Bronchial epithelial cell (primary cell): ENCODE measurements at regions not wholly inside any gene's neighbourhood (a gene's known extent, or its start where the extent isn't known, plus 50 kb on each side); places are given as distances from the start of the nearest gene placed in this dataset.

Source experiments
- DNase-seq: peaks from one replicate; pipeline ENCODE4 v3.0.0-alpha.2; 2010; ENCODE audit warnings: low read depth
- FAIRE-seq: peaks from 2 replicates; lab custom pipeline; 2011; peaks lifted over from hg19 to GRCh38; lab: Jason Lieb, UNC
- H3K27me3 ChIP-seq: 2 replicates; pipeline ENCODE4 v1.5.1; 2011; ENCODE audit warnings: low read length; ENCODE audit not compliant: control insufficient read depth, insufficient read depth
- H3K36me3 ChIP-seq: 2 replicates; pipeline ENCODE4 v1.5.1; 2011; ENCODE audit warnings: low read length; ENCODE audit not compliant: control insufficient read depth, insufficient read depth
- H3K4me3 ChIP-seq: 2 replicates; pipeline ENCODE4 v1.5.1; 2011; ENCODE audit warnings: mild to moderate bottlenecking, low read depth, low read length, control low read depth
- CTCF ChIP-seq: IDR thresholded peaks from 2 replicates; pipeline ENCODE4 v1.5.1; 2011; ENCODE audit warnings: mild to moderate bottlenecking, moderate library complexity, low read length, control low read depth, inconsistent platforms; ENCODE audit not compliant: insufficient read depth, severe bottlenecking

GRCh38 chr7:50207686-50208255 is 96.7 kb upstream of the IKZF1 start:
- no peak for DNase-seq
- TF ChIP-seq CTCF: no peak
- no peaks in the 10 kb centered on the region for H3K36me3 ChIP-seq
- no peaks in the 10 kb centered on the region for H3K27me3 ChIP-seq
- H3K4me3 ChIP-seq: no peak overlapping the region
- FAIRE-seq: no peak

GRCh38 chr7:50207251-50207564 is 97.3 kb upstream of the IKZF1 start:
- DNase-seq (no peak), FAIRE-seq (no peak)
- H3K27me3 ChIP-seq: no peaks in the 10 kb centered on the region
- H3K36me3 ChIP-seq: no peaks in the 10 kb centered on the region
- no peak overlapping the region for H3K4me3 ChIP-seq
- TF ChIP-seq CTCF: no peak

DNA sequence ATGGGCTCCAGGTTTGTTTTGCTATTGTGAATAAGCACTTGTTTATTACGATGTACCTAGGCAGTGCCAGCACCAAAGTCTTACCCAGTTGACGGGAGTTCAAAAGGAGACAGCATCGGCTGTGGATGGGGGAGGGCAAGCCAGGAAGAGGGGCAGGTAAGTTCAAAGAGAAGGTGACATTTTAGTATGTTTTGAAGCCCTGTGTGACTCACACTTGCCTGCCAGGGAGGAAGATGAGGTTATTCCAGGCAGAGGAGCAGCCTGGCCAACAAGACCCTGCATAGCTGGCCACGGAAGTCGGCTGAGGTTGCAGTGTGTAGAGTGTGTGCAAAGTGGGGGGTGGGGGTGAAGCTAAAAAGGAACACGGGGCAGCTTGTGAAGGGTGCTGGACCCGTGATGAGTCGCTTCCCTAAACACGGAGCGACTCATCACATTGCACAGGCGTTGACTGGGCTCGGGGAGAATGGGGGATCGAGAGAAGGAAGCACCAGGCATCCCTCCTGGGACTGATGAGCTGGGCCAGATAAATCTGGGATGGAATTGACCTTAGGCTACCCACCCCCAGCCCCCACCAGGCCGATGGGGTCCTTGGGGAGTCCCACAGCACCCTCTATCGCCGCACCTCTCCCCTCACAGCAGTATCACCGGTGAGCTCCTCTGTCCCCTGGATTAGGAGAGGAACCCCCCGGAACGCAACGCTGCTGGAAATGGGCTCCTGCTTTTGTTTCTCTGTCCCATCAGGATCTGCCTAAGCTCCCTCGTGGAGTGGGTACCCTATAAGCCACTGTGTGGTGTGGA is 97.9 kb upstream of the IKZF1 start:
- FAIRE-seq: no peak
- Histone ChIP-seq H3K36me3 (no peaks in the 10 kb centered on the region), H3K4me3 (no peak overlapping the region), H3K27me3 (no peaks in the 10 kb centered on the region)
- DNase-seq: no peak
- TF ChIP-seq CTCF: no peak

GRCh38 chr7:50205011-50205410 is 99.5 kb upstream of the IKZF1 start:
- no peak for FAIRE-seq
- no peak for DNase-seq
- Histone ChIP-seq H3K36me3 (no peaks in the 10 kb centered on the region), H3K27me3 (no peaks in the 10 kb centered on the region), H3K4me3 (no peak overlapping the region)
- TF ChIP-seq CTCF: no peak

GRCh38 chr7:50204581-50204980 is 99.9 kb upstream of the IKZF1 start:
- no peaks in the 10 kb centered on the region for H3K36me3 ChIP-seq
- DNase-seq: no peak
- no peaks in the 10 kb centered on the region for H3K27me3 ChIP-seq
- no peak for TF ChIP-seq CTCF
- peak; percentile 7 for FAIRE-seq
- H3K4me3 ChIP-seq: no peak overlapping the region
